ENCODE measurements at regions not wholly inside any gene's neighbourhood (a gene's known extent, or its start where the extent isn't known, plus 50 kb on each side); places are given as distances from the start of the nearest gene placed in this dataset.

- TF ChIP-seq CTCF (IDR thresholded peaks at IDR 0.05; ENCODE audit: borderline replicate concordance, extremely low read depth, low read length, poor library complexity, severe bottlenecking) (no peak), EZH2 (IDR thresholded peaks at IDR 0.05; ENCODE audit: borderline replicate concordance, low read depth, low read length, severe bottlenecking) (no peak)
These were observed 427.6 kb downstream of the BCL11A start for GRCh38 chr2:60125611-60126426.
